ENCODE measurements at regions not wholly inside any gene's neighbourhood (a gene's known extent, or its start where the extent isn't known, plus 50 kb on each side); places are given as distances from the start of the nearest gene placed in this dataset.

DNA sequence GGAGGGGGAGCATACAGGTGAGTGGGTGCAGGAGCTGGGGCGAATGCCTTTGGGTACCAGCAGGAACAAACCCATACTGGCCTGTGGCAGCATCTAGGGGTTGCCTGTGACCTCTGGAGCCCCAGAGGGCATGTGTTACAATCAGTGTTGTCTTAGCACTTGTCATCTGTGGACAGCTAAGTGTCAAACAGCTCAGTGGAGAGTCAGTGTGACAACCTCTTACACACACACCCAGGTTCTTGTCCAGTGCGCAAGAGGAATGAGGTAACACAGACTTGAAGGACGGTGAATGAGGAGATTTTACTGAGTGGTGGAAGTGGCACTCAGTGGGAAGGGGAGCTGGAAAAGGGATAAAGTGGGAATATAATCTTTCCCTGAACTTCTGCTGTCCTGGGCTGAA is 54.1 kb upstream of the DDIT4L start:
- H3K4me1 ChIP-seq (ENCODE audit: insufficient read depth, low read length) = peaks cover 14% of the 10 kb centered on the region
- peaks cover 7% of the 10 kb centered on the region for H3K9me3 ChIP-seq (ENCODE audit: insufficient read depth, low read length, severe bottlenecking)
- no peaks in the 10 kb centered on the region for H3K36me3 ChIP-seq (ENCODE audit: insufficient read depth, low read length)
- no peaks in the 10 kb centered on the region for H3K79me2 ChIP-seq (ENCODE audit: insufficient read depth, low read length)
- DNase-seq = no peak
- no peak for ATAC-seq (ENCODE audit: insufficient read depth, low read depth)
- H3K9ac ChIP-seq (ENCODE audit: low read depth, low read length) = no peak overlapping the region
- H2AFZ ChIP-seq (ENCODE audit: low read depth, low read length) = no peak overlapping the region
- H3K4me3 ChIP-seq (ENCODE audit: low read depth in 1 of 2, low read length in 2 of 2) = no peak overlapping the region
- H3K4me2 ChIP-seq (ENCODE audit: insufficient read depth, low read length) = no peak overlapping the region
- H3K27ac ChIP-seq (ENCODE audit: low read length) = no peak overlapping the region
- H3K27me3 ChIP-seq (ENCODE audit: insufficient read depth, low read length, poor library complexity) = no peaks in the 10 kb centered on the region
- H4K20me1 ChIP-seq (ENCODE audit: insufficient read depth, low read length) = no peaks in the 10 kb centered on the region
- no peak for TF ChIP-seq EZH2 (IDR thresholded peaks at IDR 0.05; ENCODE audit: borderline replicate concordance, low read depth, low read length, severe bottlenecking)
- TF ChIP-seq, protein P1, sequence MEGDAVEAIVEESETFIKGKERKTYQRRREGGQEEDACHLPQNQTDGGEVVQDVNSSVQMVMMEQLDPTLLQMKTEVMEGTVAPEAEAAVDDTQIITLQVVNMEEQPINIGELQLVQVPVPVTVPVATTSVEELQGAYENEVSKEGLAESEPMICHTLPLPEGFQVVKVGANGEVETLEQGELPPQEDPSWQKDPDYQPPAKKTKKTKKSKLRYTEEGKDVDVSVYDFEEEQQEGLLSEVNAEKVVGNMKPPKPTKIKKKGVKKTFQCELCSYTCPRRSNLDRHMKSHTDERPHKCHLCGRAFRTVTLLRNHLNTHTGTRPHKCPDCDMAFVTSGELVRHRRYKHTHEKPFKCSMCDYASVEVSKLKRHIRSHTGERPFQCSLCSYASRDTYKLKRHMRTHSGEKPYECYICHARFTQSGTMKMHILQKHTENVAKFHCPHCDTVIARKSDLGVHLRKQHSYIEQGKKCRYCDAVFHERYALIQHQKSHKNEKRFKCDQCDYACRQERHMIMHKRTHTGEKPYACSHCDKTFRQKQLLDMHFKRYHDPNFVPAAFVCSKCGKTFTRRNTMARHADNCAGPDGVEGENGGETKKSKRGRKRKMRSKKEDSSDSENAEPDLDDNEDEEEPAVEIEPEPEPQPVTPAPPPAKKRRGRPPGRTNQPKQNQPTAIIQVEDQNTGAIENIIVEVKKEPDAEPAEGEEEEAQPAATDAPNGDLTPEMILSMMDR (IDR thresholded peaks at IDR 0.05; ENCODE audit: borderline replicate concordance, extremely low read depth, low read length, poor library complexity, severe bottlenecking) = no peak
